Trophoblast cell (in vitro differentiated cells and primary cell): ENCODE measurements at regions not wholly inside any gene's neighbourhood (a gene's known extent, or its start where the extent isn't known, plus 50 kb on each side); places are given as distances from the start of the nearest gene placed in this dataset.

Experiments
- DNase-seq, 2 donors: peaks; one replicate each; pipeline ENCODE4 v3.0.0-alpha.2; 2016
- H2AFZ ChIP-seq: 2 replicates; pipeline ENCODE4 v1.6.1; 2013; ENCODE audit warnings: low read length, moderate library complexity, mild to moderate bottlenecking; ENCODE audit not compliant: insufficient read depth, poor library complexity
- H2AK5ac ChIP-seq: 2 replicates; pipeline ENCODE4 v1.6.1; 2013; ENCODE audit warnings: mild to moderate bottlenecking, low read length
- H2BK120ac ChIP-seq: 2 replicates; pipeline ENCODE4 v1.6.1; 2013; ENCODE audit warnings: low read length, mild to moderate bottlenecking, moderate library complexity; ENCODE audit not compliant: insufficient read depth, poor library complexity
- H2BK12ac ChIP-seq: 2 replicates; pipeline ENCODE4 v1.6.1; 2013; ENCODE audit warnings: mild to moderate bottlenecking, low read length, moderate library complexity
- H2BK5ac ChIP-seq: 2 replicates; pipeline ENCODE4 v1.6.1; 2013; ENCODE audit warnings: low read length, low read depth, moderate library complexity, mild to moderate bottlenecking; ENCODE audit not compliant: poor library complexity
- H3K14ac ChIP-seq: 2 replicates; pipeline ENCODE4 v1.6.1; 2013; ENCODE audit warnings: mild to moderate bottlenecking, low read length
- H3K18ac ChIP-seq: 2 replicates; pipeline ENCODE4 v1.6.1; 2013; ENCODE audit warnings: mild to moderate bottlenecking, low read length
- H3K23ac ChIP-seq: 2 replicates; pipeline ENCODE4 v1.6.1; 2013; ENCODE audit warnings: low read length
- H3K27ac ChIP-seq: 2 replicates; pipeline ENCODE4 v1.5.1; 2013; ENCODE audit warnings: low read depth, mild to moderate bottlenecking, inconsistent platforms, low read length, moderate library complexity
- H3K27me3 ChIP-seq: 2 replicates; pipeline ENCODE4 v1.6.1; 2013; ENCODE audit warnings: inconsistent platforms, mild to moderate bottlenecking, low read length, moderate library complexity; ENCODE audit not compliant: insufficient read depth
- H3K36me3 ChIP-seq, 2 experiments: 1 replicate in 1 of 2; 2 replicates in 1 of 2; pipeline ENCODE4 v1.6.1; 2013; ENCODE audit warnings: low read length in 2 of 2, mild to moderate bottlenecking in 2 of 2, moderate library complexity in 1 of 2; ENCODE audit not compliant: insufficient read depth in 2 of 2, control insufficient read depth in 1 of 2
- H3K4ac ChIP-seq: 2 replicates; pipeline ENCODE4 v1.6.1; 2013; ENCODE audit warnings: low read depth, mild to moderate bottlenecking, low read length, moderate library complexity
- H3K4me1 ChIP-seq, 2 experiments: 1 replicate in 1 of 2; 2 replicates in 1 of 2; pipeline ENCODE4 v1.6.1; 2013; ENCODE audit warnings: low read length in 2 of 2, mild to moderate bottlenecking in 2 of 2, moderate library complexity in 1 of 2; ENCODE audit not compliant: insufficient read depth in 2 of 2, control insufficient read depth in 1 of 2
- H3K4me2 ChIP-seq: 2 replicates; pipeline ENCODE4 v1.6.1; 2013; ENCODE audit warnings: inconsistent platforms, mild to moderate bottlenecking, low read length, moderate library complexity
- H3K4me3 ChIP-seq: 2 replicates; pipeline ENCODE4 v1.5.1; 2013; ENCODE audit warnings: mild to moderate bottlenecking, low read depth, low read length, inconsistent platforms
- H3K79me1 ChIP-seq: one replicate; pipeline ENCODE4 v1.6.1; 2013; ENCODE audit warnings: low read length
- H3K79me2 ChIP-seq: 2 replicates; pipeline ENCODE4 v1.6.1; 2013; ENCODE audit warnings: low read length, mild to moderate bottlenecking; ENCODE audit not compliant: control insufficient read depth, insufficient read depth, poor library complexity
- H3K9ac ChIP-seq: 2 replicates; pipeline ENCODE4 v1.6.1; 2013; ENCODE audit warnings: mild to moderate bottlenecking, low read length
- H3K9me3 ChIP-seq: 2 replicates; pipeline ENCODE4 v1.6.1; 2013; ENCODE audit warnings: low read depth, mild to moderate bottlenecking, control low read depth, inconsistent platforms, low read length; ENCODE audit not compliant: insufficient read depth
- H4K12ac ChIP-seq: 2 replicates; pipeline ENCODE4 v1.6.1; 2013; ENCODE audit warnings: low read depth, mild to moderate bottlenecking, low read length, moderate library complexity
- H4K8ac ChIP-seq: 2 replicates; pipeline ENCODE4 v1.6.1; 2013; ENCODE audit warnings: low read depth, mild to moderate bottlenecking, low read length, moderate library complexity
- H4K91ac ChIP-seq: one replicate; pipeline ENCODE4 v1.6.1; 2013; ENCODE audit warnings: low read depth, mild to moderate bottlenecking, low read length, moderate library complexity
- WGBS: extraction: QIAGEN DNeasy Blood & Tissue Kit; methylation state at CpG from one replicate; pipeline ENCODE4 v1.1.7; 2013; ENCODE audit warnings: missing lambda C conversion rate; ENCODE audit not compliant: insufficient read length, insufficient coverage; ENCODE audit errors: extremely low coverage; 5-methylcytosine and 5-hydroxymethylcytosine counted together

GRCh38 chr17:52287611-52288010 lies 129.1 kb upstream of the CA10 start:
- no peak overlapping the region for H3K4ac ChIP-seq

GRCh38 chr17:52283872-52284271 lies 125.4 kb upstream of the CA10 start:
- no peak overlapping the region for H3K27ac ChIP-seq
- H2BK12ac ChIP-seq: no peak overlapping the region
- no peak overlapping the region for H2BK120ac ChIP-seq
- no peak overlapping the region for H2AFZ ChIP-seq
- H3K36me3 ChIP-seq: no peaks in the 10 kb centered on the region
- no peaks in the 10 kb centered on the region for H3K9me3 ChIP-seq
- H2AK5ac ChIP-seq: no peak overlapping the region
- no CpG with 5 or more reads among the region's 2 CpGs for WGBS
- H4K91ac ChIP-seq: no peak overlapping the region
- H3K79me2 ChIP-seq: no peaks in the 10 kb centered on the region
- H3K4me1 ChIP-seq: no peaks in the 10 kb centered on the region
- no peak overlapping the region for H2BK5ac ChIP-seq
- no peak overlapping the region for H3K23ac ChIP-seq
- H3K4me3 ChIP-seq: no peak overlapping the region
- H3K9ac ChIP-seq: no peak overlapping the region
- no peak overlapping the region for H3K4me2 ChIP-seq
- H3K18ac ChIP-seq: no peak overlapping the region
- H3K4ac ChIP-seq: no peak overlapping the region
- H3K79me1 ChIP-seq: no peaks in the 10 kb centered on the region
- H3K27me3 ChIP-seq: no peaks in the 10 kb centered on the region
- no peak for DNase-seq
- no peak overlapping the region for H4K12ac ChIP-seq
- no peak overlapping the region for H4K8ac ChIP-seq
- H3K14ac ChIP-seq: no peak overlapping the region

More at GRCh38 chr17:52287611-52288010, 129.1 kb upstream of the CA10 start:
- no peak overlapping the region for H3K14ac ChIP-seq
- no peaks in the 10 kb centered on the region for H3K79me2 ChIP-seq
- H4K8ac ChIP-seq: no peak overlapping the region
- no peak overlapping the region for H2BK12ac ChIP-seq
- no peak overlapping the region for H3K27ac ChIP-seq
- H3K18ac ChIP-seq: no peak overlapping the region
- H4K12ac ChIP-seq: no peak overlapping the region
- H3K36me3 ChIP-seq: no peaks in the 10 kb centered on the region
- no peak overlapping the region for H2AK5ac ChIP-seq
- no peak overlapping the region for H2BK5ac ChIP-seq
- WGBS: no CpG with 5 or more reads among the region's 2 CpGs
- H2BK120ac ChIP-seq: no peak overlapping the region
- H2AFZ ChIP-seq: no peak overlapping the region
- no peak for DNase-seq
- no peak overlapping the region for H4K91ac ChIP-seq
- H3K4me1 ChIP-seq: no peaks in the 10 kb centered on the region
- H3K9me3 ChIP-seq: no peaks in the 10 kb centered on the region
- no peak overlapping the region for H3K9ac ChIP-seq
- no peak overlapping the region for H3K23ac ChIP-seq
- H3K4me3 ChIP-seq: no peak overlapping the region
- H3K79me1 ChIP-seq: no peaks in the 10 kb centered on the region
- H3K27me3 ChIP-seq: no peaks in the 10 kb centered on the region
- no peak overlapping the region for H3K4me2 ChIP-seq

- Histone ChIP-seq H2BK12ac (no peak overlapping the region), H3K4me1 (no peaks in the 10 kb centered on the region), H3K9me3 (no peaks in the 10 kb centered on the region), H3K36me3 (no peaks in the 10 kb centered on the region), H3K18ac (no peak overlapping the region), H3K79me2 (no peaks in the 10 kb centered on the region), H2BK5ac (no peak overlapping the region), H3K4me3 (no peak overlapping the region), H3K23ac (no peak overlapping the region), H3K79me1 (no peaks in the 10 kb centered on the region), H2AK5ac (no peak overlapping the region), H3K14ac (no peak overlapping the region), H3K9ac (no peak overlapping the region), H4K8ac (no peak overlapping the region), H2BK120ac (no peak overlapping the region), H3K4ac (no peak overlapping the region), H3K27ac (no peak overlapping the region), H2AFZ (no peak overlapping the region), H3K27me3 (no peaks in the 10 kb centered on the region), H3K4me2 (no peak overlapping the region), H4K91ac (no peak overlapping the region), H4K12ac (no peak overlapping the region)
- no CpG with 5 or more reads among the region's 4 CpGs for WGBS
- DNase-seq: no peak
These were observed 118.0 kb upstream of the CA10 start for GRCh38 chr17:52276381-52277008.

- H2BK5ac ChIP-seq: no peak overlapping the region
- no peak overlapping the region for H3K4me2 ChIP-seq
- no peaks in the 10 kb centered on the region for H3K36me3 ChIP-seq
- no peak overlapping the region for H3K14ac ChIP-seq
- H2BK120ac ChIP-seq: no peak overlapping the region
- H3K23ac ChIP-seq: no peak overlapping the region
- no peak overlapping the region for H4K12ac ChIP-seq
- H3K79me2 ChIP-seq: no peaks in the 10 kb centered on the region
- H3K27me3 ChIP-seq: no peaks in the 10 kb centered on the region
- H4K8ac ChIP-seq: no peak overlapping the region
- no peak overlapping the region for H3K4ac ChIP-seq
- no peaks in the 10 kb centered on the region for H3K79me1 ChIP-seq
- no peak overlapping the region for H2AK5ac ChIP-seq
- no peak overlapping the region for H3K4me3 ChIP-seq
- H3K18ac ChIP-seq: no peak overlapping the region
- H3K9me3 ChIP-seq: no peaks in the 10 kb centered on the region
- no peak overlapping the region for H2AFZ ChIP-seq
- H3K27ac ChIP-seq: no peak overlapping the region
- DNase-seq: no peak
- no peak overlapping the region for H2BK12ac ChIP-seq
- H4K91ac ChIP-seq: no peak overlapping the region
- no CpG with 5 or more reads among the region's 1 CpG for WGBS
- no peaks in the 10 kb centered on the region for H3K4me1 ChIP-seq
- H3K9ac ChIP-seq: no peak overlapping the region
These were observed 113.3 kb upstream of the CA10 start for GRCh38 chr17:52271781-52272180.
